Fibroblast of pulmonary artery (primary cell): ENCODE measurements at regions not wholly inside any gene's neighbourhood (a gene's known extent, or its start where the extent isn't known, plus 50 kb on each side); places are given as distances from the start of the nearest gene placed in this dataset.

Experiments
- DNase-seq: peaks from one replicate; pipeline ENCODE4 v3.0.0-alpha.2; 2010; ENCODE audit warnings: low read depth
- H3K4me3 ChIP-seq: replicated peaks from 2 replicates; pipeline ENCODE4 v1.5.1; 2011; ENCODE audit warnings: low read depth, mild to moderate bottlenecking, control low read depth, low read length, moderate library complexity
- CTCF ChIP-seq: IDR thresholded peaks from 2 replicates; pipeline ENCODE4 v1.5.1; 2011; ENCODE audit warnings: mild to moderate bottlenecking, control low read depth, low read length, inconsistent platforms; ENCODE audit errors: missing control alignments

- H3K4me3 ChIP-seq, result no peak overlapping the region
- no peak for TF ChIP-seq CTCF
- DNase-seq, result no peak
Observed at GRCh38 chr16:86353948-86354347, 156.4 kb upstream of the FOXF1 start.

GRCh38 chr16:86354641-86355513 is 155.4 kb upstream of the FOXF1 start:
- peak; percentile 65 for DNase-seq
- no peak overlapping the region for H3K4me3 ChIP-seq
- TF ChIP-seq CTCF, result no peak

GRCh38 chr16:86355531-86355930 is 154.8 kb upstream of the FOXF1 start:
- H3K4me3 ChIP-seq, result no peak overlapping the region
- TF ChIP-seq CTCF, result no peak
- peak; percentile 49 for DNase-seq

GRCh38 chr16:86355951-86356350 is 154.4 kb upstream of the FOXF1 start:
- no peak overlapping the region for H3K4me3 ChIP-seq
- DNase-seq, result no peak
- no peak for TF ChIP-seq CTCF

GRCh38 chr16:86356804-86357203 is 153.5 kb upstream of the FOXF1 start:
- H3K4me3 ChIP-seq, result no peak overlapping the region
- no peak for TF ChIP-seq CTCF
- no peak for DNase-seq

- DNase-seq, result no peak
- TF ChIP-seq CTCF, result no peak
- H3K4me3 ChIP-seq, result no peak overlapping the region
Observed at GRCh38 chr16:86357303-86357702, 153.0 kb upstream of the FOXF1 start.

GRCh38 chr16:86357950-86358349 is 152.4 kb upstream of the FOXF1 start:
- no peak for TF ChIP-seq CTCF
- no peak overlapping the region for H3K4me3 ChIP-seq
- no peak for DNase-seq
